ENCODE measurements at regions not wholly inside any gene's neighbourhood (a gene's known extent, or its start where the extent isn't known, plus 50 kb on each side); places are given as distances from the start of the nearest gene placed in this dataset.

DNA sequence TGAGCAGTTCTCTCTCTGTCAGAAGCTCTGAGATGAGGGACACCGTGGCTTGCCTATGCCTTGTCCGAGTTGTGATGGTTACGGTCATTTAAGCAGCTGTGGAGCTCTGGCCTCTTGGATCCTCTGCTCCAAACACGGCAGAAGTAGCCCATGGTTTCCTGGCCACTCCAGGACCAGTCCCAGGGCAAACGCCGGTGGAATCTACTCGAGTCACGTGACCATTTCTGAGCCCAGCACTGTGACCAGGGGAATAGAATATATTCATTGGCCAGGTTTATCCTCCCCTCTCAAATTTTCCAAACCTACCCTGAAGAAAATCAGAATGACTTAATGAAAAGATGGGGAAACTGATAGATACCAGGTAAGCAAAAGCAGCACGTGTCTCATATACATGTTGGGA lies 152.8 kb downstream of the TTLL2 start:
- ATAC-seq (no peak), DNase-seq (ENCODE audit: extremely low read depth in 1 of 4, low spot score in 3 of 4) (no peak), FAIRE-seq (no peak)
- peaks cover 15 to 50% of the 10 kb centered on the region in 2 experiments; a peak in 4 of 5 replicates for H3K27me3 ChIP-seq (ENCODE audit: control insufficient read depth in 2 of 2, insufficient read depth in 2 of 2, low read length in 2 of 2)
- H3K36me3 ChIP-seq (ENCODE audit: control insufficient read depth, insufficient read depth, low read length) = no peaks in the 10 kb centered on the region
- H4K20me1 ChIP-seq (replicated peaks; ENCODE audit: control insufficient read depth, insufficient read depth, low read length) = 0 out of 2 replicates have a peak, but pooled peaks cover 2% of the 10 kb centered on the region
- no peak overlapping the region for H2AFZ ChIP-seq (ENCODE audit: low read depth, low read length)
- H3K9me1 ChIP-seq (ENCODE audit: control insufficient read depth, insufficient read depth, low read length) = no peaks in the 10 kb centered on the region
- intact Hi-C loops (cut with micrococcal nuclease) (no loop called here), in situ Hi-C loops (cut with MboI) (no loop called here)
- H3K4me1 ChIP-seq (replicated peaks in 1 of 2; ENCODE audit: control insufficient read depth in 2 of 2, insufficient read depth in 2 of 2, low read length in 2 of 2) = no peaks in the 10 kb centered on the region
- no peaks in the 10 kb centered on the region for H3K9me3 ChIP-seq (replicated peaks; ENCODE audit: control insufficient read depth, insufficient read depth, low read depth, low read length)
- H3K79me2 ChIP-seq (ENCODE audit: control insufficient read depth, insufficient read depth, low read length) = no peaks in the 10 kb centered on the region
- H3K27ac ChIP-seq (ENCODE audit: extremely low read depth, low read depth, low read length) = no peak overlapping the region
- H3K4me3 ChIP-seq = no peak overlapping the region
- WGBS (ENCODE audit: insufficient coverage, low coverage, missing lambda C conversion rate) = 0% methylated on average over 9 of the region's 9 CpGs
- BruUV-seq (replicated peaks) = no TSS peak
- CTCF ChIA-PET (ENCODE audit: low intra/inter-chr PET ratio) = no interaction called here
- POLR2A ChIA-PET = interaction anchor here (0.9 kb wide), 1 partner anchor 21 kb away, joined by 3 read pairs; no protein-coding TSS in a partner anchor
- no peak overlapping the region for H3K4me2 ChIP-seq (ENCODE audit: insufficient read depth, low read length)
- no peak overlapping the region for H3K9ac ChIP-seq (ENCODE audit: insufficient read depth in 1 of 2, low read depth in 2 of 2, low read length in 2 of 2)
- TF ChIP-seq SAP30 (IDR thresholded peaks at IDR 0.05; ENCODE audit: borderline replicate concordance, insufficient read depth, low read depth, low read length, poor library complexity, severe bottlenecking) = no peak
- TF ChIP-seq TOE1 (IDR thresholded peaks at IDR 0.05; ENCODE audit: borderline replicate concordance) = peak; percentile 75; the same call in 1 of the 2 replicates
- TF ChIP-seq TOE1 (CRISPR knock-in tag; IDR thresholded peaks at IDR 0.05; ENCODE audit: borderline replicate concordance, low read depth) = no peak
- TF ChIP-seq RBFOX2 (IDR thresholded peaks at IDR 0.05; ENCODE audit: low read depth, low read length) = no peak
- TF ChIP-seq TBL1XR1 (IDR thresholded peaks at IDR 0.05; ENCODE audit: low read length in 2 of 2) = no peak
- peak; percentile 83 for TF ChIP-seq RAD51 (IDR thresholded peaks at IDR 0.05; ENCODE audit: borderline replicate concordance, low read depth)
- TF ChIP-seq, protein P1, sequence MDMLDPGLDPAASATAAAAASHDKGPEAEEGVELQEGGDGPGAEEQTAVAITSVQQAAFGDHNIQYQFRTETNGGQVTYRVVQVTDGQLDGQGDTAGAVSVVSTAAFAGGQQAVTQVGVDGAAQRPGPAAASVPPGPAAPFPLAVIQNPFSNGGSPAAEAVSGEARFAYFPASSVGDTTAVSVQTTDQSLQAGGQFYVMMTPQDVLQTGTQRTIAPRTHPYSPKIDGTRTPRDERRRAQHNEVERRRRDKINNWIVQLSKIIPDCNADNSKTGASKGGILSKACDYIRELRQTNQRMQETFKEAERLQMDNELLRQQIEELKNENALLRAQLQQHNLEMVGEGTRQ (CRISPR knock-in tag; IDR thresholded peaks at IDR 0.05) = peak; percentile 49; the same call in 1 of the 2 replicates
- TF ChIP-seq BMI1 (IDR thresholded peaks at IDR 0.05; ENCODE audit: low read length) = no peak
- TF ChIP-seq, protein P2, sequence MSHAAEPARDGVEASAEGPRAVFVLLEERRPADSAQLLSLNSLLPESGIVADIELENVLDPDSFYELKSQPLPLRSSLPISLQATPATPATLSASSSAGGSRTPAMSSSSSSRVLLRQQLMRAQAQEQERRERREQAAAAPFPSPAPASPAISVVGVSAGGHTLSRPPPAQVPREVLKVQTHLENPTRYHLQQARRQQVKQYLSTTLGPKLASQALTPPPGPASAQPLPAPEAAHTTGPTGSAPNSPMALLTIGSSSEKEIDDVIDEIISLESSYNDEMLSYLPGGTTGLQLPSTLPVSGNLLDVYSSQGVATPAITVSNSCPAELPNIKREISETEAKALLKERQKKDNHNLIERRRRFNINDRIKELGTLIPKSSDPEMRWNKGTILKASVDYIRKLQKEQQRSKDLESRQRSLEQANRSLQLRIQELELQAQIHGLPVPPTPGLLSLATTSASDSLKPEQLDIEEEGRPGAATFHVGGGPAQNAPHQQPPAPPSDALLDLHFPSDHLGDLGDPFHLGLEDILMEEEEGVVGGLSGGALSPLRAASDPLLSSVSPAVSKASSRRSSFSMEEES (CRISPR knock-in tag; IDR thresholded peaks at IDR 0.05) = peak; percentile 93
- no peak for TF ChIP-seq ZNF75A (CRISPR knock-in tag; IDR thresholded peaks at IDR 0.05)
- no peak for TF ChIP-seq ETV5 (CRISPR knock-in tag; IDR thresholded peaks at IDR 0.05; ENCODE audit: low read depth)
- TF ChIP-seq TGIF2 (CRISPR knock-in tag; IDR thresholded peaks at IDR 0.05) = no peak
- TF ChIP-seq, protein P3, sequence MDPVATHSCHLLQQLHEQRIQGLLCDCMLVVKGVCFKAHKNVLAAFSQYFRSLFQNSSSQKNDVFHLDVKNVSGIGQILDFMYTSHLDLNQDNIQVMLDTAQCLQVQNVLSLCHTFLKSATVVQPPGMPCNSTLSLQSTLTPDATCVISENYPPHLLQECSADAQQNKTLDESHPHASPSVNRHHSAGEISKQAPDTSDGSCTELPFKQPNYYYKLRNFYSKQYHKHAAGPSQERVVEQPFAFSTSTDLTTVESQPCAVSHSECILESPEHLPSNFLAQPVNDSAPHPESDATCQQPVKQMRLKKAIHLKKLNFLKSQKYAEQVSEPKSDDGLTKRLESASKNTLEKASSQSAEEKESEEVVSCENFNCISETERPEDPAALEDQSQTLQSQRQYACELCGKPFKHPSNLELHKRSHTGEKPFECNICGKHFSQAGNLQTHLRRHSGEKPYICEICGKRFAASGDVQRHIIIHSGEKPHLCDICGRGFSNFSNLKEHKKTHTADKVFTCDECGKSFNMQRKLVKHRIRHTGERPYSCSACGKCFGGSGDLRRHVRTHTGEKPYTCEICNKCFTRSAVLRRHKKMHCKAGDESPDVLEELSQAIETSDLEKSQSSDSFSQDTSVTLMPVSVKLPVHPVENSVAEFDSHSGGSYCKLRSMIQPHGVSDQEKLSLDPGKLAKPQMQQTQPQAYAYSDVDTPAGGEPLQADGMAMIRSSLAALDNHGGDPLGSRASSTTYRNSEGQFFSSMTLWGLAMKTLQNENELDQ (CRISPR knock-in tag; IDR thresholded peaks at IDR 0.05; ENCODE audit: borderline replicate concordance) = no peak
- TF ChIP-seq, protein P4, sequence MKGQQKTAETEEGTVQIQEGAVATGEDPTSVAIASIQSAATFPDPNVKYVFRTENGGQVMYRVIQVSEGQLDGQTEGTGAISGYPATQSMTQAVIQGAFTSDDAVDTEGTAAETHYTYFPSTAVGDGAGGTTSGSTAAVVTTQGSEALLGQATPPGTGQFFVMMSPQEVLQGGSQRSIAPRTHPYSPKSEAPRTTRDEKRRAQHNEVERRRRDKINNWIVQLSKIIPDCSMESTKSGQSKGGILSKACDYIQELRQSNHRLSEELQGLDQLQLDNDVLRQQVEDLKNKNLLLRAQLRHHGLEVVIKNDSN (CRISPR knock-in tag; IDR thresholded peaks at IDR 0.05) = 0 out of 2 replicates have a peak, but pooled peaks have one; percentile 31
- TF ChIP-seq TCF3 (CRISPR knock-in tag; IDR thresholded peaks at IDR 0.05) = no peak
- TF ChIP-seq MAFF (IDR thresholded peaks at IDR 0.05; ENCODE audit: low read length) = no peak
- TF ChIP-seq ETS2 (tag; IDR thresholded peaks at IDR 0.05; ENCODE audit: borderline replicate concordance, poor library complexity, severe bottlenecking) = no peak
- no peak for TF ChIP-seq CCAR2 (IDR thresholded peaks at IDR 0.05; ENCODE audit: low read depth, low read length)
